GM10266 (cell line): ENCODE measurements at regions not wholly inside any gene's neighbourhood (a gene's known extent, or its start where the extent isn't known, plus 50 kb on each side); places are given as distances from the start of the nearest gene placed in this dataset.

Source experiments
- DNase-seq: peaks from one replicate; pipeline ENCODE4 v3.0.0; 2012; ENCODE audit errors: extremely low spot score
- TF ChIP-seq, protein P1 (sequence below): IDR thresholded peaks from 2 replicates; pipeline ENCODE4 v1.5.1; 2012; ENCODE audit warnings: mild to moderate bottlenecking, low read depth; ENCODE audit not compliant: control insufficient read depth, insufficient read depth; ENCODE audit errors: missing control alignments

DNA sequence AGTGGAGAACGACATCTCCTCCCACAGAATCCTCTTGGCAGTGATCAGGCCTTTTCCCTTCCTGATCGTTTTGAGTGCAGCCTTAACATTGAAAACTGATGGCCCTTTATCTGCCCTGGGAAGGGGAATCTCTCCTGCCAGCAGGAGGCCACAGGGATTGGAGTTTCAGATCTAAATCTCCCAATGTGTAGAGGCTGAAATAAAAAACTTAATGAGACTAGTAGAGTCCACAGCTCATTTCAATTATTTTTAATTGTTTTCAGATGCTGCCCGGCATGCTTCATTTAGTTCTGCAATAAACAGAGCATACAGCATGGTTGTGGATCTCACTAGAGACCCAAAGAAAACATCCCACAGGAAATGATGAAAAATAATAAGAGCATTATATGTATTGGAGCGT, 662.2 kb upstream of the HS3ST5 start:
- DNase-seq: no peak
- TF ChIP-seq, protein P1, sequence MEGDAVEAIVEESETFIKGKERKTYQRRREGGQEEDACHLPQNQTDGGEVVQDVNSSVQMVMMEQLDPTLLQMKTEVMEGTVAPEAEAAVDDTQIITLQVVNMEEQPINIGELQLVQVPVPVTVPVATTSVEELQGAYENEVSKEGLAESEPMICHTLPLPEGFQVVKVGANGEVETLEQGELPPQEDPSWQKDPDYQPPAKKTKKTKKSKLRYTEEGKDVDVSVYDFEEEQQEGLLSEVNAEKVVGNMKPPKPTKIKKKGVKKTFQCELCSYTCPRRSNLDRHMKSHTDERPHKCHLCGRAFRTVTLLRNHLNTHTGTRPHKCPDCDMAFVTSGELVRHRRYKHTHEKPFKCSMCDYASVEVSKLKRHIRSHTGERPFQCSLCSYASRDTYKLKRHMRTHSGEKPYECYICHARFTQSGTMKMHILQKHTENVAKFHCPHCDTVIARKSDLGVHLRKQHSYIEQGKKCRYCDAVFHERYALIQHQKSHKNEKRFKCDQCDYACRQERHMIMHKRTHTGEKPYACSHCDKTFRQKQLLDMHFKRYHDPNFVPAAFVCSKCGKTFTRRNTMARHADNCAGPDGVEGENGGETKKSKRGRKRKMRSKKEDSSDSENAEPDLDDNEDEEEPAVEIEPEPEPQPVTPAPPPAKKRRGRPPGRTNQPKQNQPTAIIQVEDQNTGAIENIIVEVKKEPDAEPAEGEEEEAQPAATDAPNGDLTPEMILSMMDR: no peak

DNA sequence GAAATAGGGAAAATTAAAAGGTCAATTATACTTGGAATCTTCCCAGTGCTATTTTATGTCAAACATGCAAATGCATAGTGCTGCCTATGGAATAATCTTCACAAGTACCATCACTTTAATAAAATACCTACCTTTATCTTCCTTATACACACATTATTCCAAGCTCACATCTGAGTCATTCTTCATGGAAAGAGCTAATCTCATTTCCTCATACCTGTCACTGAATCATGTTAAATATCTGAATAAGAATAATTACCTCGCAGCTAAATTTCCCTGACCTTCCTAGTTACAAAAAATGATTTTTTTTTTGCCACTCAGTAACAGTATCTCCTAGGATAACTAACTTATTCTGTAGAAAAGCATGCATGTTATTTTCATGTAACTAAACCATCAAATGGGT, 661.4 kb upstream of the HS3ST5 start:
- TF ChIP-seq, protein P1: no peak
- no peak for DNase-seq

DNA sequence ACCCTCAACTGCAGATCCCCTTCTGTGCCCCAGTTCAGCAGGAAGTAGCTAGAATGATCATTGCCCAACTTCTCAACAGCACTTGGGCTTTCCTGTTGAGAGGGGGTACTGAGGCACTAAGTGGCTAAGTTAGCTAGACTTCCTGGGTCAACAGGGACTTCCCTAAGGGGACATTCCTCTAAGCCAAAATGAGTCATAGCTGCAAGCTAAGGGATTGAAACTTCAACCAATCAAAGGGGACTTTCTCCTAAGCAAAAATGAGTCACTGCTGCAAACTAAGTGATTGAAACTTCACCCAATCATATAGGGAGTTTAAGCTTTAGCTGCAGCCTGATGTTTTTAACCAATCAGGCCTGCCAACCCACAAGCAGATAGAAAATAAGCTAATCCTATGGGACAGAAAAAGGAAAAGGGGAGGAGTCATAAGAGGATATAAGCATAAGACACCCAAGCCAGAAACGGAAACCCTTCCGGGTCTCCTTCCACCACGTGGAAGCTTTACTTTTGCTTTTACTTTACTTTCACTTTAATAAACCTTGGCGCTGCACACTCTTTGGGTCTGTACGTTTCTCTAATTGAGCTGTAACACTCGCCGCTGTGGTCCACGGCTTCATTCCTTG, 659.0 kb upstream of the HS3ST5 start:
- TF ChIP-seq, protein P1: no peak
- DNase-seq: no peak

DNA sequence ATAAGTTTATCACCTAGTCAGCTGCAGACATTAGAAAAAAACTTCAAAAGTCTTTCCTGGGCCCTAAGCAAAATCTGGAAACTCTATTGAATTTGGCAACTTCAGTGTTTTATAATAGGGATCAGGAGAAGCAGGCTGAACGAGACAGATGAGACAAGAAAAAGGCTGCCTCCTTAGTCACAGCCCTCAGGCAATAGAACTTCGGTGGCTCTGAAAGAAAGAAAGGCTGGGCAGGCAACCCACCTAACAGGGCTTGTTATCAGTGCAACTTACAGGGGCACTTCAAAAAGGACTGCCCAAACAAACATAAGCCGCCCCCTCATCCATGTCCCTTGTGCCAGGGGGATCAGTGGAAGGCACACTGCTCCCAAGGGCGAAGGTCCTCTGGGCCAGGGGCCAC, 657.9 kb upstream of the HS3ST5 start:
- no peak for DNase-seq
- TF ChIP-seq, protein P1: no peak

DNA sequence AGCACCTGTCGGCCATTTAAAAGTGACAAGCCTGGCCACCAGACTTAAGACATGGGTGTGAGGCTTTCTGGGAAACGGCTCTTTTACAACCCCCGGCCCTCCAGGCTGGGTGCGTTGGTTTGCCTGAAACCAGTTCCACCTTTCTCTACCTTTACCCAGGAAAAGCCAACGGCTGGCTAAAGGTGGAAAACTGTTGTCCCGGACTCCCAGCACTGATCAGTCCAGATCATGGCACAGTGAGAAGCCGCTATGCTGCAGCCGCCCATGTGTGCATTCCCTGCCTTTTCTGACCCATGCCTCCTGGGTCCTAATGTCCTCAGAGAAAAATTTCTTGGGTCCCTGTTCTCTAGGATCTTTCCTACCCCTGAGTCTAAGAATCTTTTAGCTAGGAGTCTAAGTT, 655.7 kb upstream of the HS3ST5 start:
- DNase-seq: no peak
- TF ChIP-seq, protein P1: no peak

DNA sequence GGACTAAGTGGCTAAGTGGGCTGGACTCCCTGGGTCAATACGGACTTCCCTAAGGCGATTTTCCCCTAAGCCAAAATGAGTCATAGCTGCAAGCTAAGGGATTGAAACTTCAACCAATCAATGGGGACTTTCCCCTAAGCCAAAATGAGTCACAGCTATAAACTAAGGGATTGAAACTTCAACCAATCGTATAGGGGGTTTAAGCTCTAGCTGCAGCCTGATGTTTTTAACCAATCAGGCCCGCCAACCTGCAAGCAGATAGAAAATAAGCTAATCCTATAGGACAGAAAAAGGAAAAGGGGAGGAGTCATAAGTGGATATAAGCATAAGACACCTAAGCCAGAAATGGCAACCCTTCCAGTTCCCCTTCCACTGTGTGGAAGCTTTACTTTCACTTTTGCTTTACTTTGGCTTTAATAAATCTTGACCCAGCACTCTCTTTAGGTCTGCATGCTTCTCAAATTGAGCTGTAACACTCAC, 655.0 kb upstream of the HS3ST5 start:
- DNase-seq: no peak

DNA sequence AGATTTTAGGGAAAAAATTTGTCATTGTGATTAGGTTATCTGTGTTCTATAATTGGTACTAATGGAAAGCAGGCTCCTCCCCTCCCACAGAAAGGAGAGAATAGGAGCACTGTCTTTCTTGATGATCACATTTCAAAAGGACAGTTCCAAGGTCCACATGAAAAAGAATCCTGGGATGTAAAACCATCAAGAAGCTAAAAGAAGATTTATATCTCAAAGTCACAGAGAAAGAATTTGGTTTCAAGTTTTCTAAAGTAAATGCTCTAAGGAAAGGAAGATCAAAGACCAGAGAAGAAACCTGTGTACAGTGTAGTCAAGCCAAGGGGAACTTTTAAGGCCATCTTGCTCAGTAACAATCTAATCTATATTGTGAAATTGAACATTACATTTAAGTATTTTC, 652.7 kb upstream of the HS3ST5 start:
- TF ChIP-seq, protein P1: no peak
- no peak for DNase-seq

More for the DNA sequence above, 655.0 kb upstream of the HS3ST5 start:
- TF ChIP-seq, protein P1: no peak
